Loucy (cell line): ENCODE measurements at regions not wholly inside any gene's neighbourhood (a gene's known extent, or its start where the extent isn't known, plus 50 kb on each side); places are given as distances from the start of the nearest gene placed in this dataset.

Experiments used
- CTCF ChIP-seq: fragments of 200-600 bp; sonication (generic); conservative IDR thresholded peaks from 2 replicates; pipeline ENCODE4 v1.5.1; 2014; ENCODE audit warnings: mild to moderate bottlenecking, antibody characterized with exemption, low read length
- EZH2phosphoT487 ChIP-seq: fragments of 200-600 bp; IDR thresholded peaks from 2 replicates; pipeline ENCODE4 v1.6.1; 2018; ENCODE audit warnings: antibody characterized with exemption, mild to moderate bottlenecking, moderate library complexity, borderline replicate concordance

GRCh38 chr2:176734868-176735267 lies 465.6 kb downstream of the MTX2 start:
- no peak for TF ChIP-seq CTCF
- no peak for TF ChIP-seq EZH2phosphoT487
